ENCODE measurements at regions not wholly inside any gene's neighbourhood (a gene's known extent, or its start where the extent isn't known, plus 50 kb on each side); places are given as distances from the start of the nearest gene placed in this dataset.

DNA sequence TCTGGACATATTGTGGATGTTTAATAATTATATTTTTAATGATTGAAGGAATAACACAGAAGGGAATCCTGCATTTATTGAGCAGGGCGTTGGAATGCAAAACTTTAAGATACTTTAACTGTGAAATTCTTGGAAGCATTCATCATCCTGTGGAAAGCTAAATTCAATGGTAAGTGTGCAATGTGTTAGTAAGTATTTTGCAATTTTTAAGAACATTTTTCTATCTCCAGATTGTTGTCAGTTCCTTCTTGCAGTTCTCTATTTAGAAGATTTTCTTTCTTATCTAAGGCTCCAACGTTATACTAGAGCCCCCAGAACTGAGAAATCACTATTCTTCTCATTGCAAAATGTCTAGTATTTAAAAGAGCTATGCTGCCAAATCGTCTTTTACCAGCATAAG, 132.2 kb upstream of the TSC22D2 start:
- DNase-seq (ENCODE audit: low spot score): no peak
- H4K91ac ChIP-seq (ENCODE audit: low read depth, low read length, poor library complexity): no peak overlapping the region
- no peaks in the 10 kb centered on the region for H3K79me1 ChIP-seq (ENCODE audit: low read depth, low read length)
- H2BK5ac ChIP-seq (ENCODE audit: low read length): no peak overlapping the region
- no peaks in the 10 kb centered on the region for H3K9me3 ChIP-seq (replicated peaks in 1 of 2; ENCODE audit: control insufficient read depth in 2 of 2, insufficient read depth in 1 of 2, low read depth in 1 of 2, low read length in 2 of 2)
- H3K36me3 ChIP-seq (replicated peaks in 1 of 2; ENCODE audit: control insufficient read depth in 2 of 2, insufficient read depth in 2 of 2, low read length in 2 of 2): no peaks in the 10 kb centered on the region
- H2BK120ac ChIP-seq (ENCODE audit: low read depth, low read length): no peak overlapping the region
- no peak overlapping the region for H3K4me2 ChIP-seq (ENCODE audit: insufficient read depth, low read length, poor library complexity, severe bottlenecking)
- H3K4ac ChIP-seq (ENCODE audit: low read length): no peak overlapping the region
- peaks cover 5 to 8% of the 10 kb centered on the region in 2 donors for H3K4me1 ChIP-seq (ENCODE audit: control insufficient read depth in 2 of 2, insufficient read depth in 1 of 2, low read depth in 1 of 2, low read length in 2 of 2)
- no peak overlapping the region for H2AK5ac ChIP-seq (ENCODE audit: low read depth, low read length)
- H2BK12ac ChIP-seq (ENCODE audit: low read length): no peak overlapping the region
- no peak overlapping the region for H4K8ac ChIP-seq (ENCODE audit: low read depth, low read length)
- WGBS, 2 donors (ENCODE audit: extremely low coverage in 2 of 2, insufficient read length in 2 of 2, insufficient replicate concordance in 1 of 2): no CpG with 5 or more reads among the region's 3 CpGs
- peaks cover 0 to 3% (median 0%) of the 10 kb centered on the region in 3 experiments for H3K27me3 ChIP-seq (ENCODE audit: control insufficient read depth in 3 of 3, insufficient read depth in 3 of 3, low read depth in 1 of 3, low read length in 3 of 3)
- H3K4me3 ChIP-seq (ENCODE audit: low read length in 2 of 2): no peak overlapping the region
- H2AFZ ChIP-seq (ENCODE audit: low read length): no peak overlapping the region
- no peak overlapping the region for H3K14ac ChIP-seq (ENCODE audit: low read length)
- H3K18ac ChIP-seq (ENCODE audit: low read length): no peak overlapping the region
- no peak overlapping the region for H2BK15ac ChIP-seq (ENCODE audit: low read length)
- H3K9ac ChIP-seq (ENCODE audit: low read depth, low read length, poor library complexity): no peak overlapping the region
- H3K27ac ChIP-seq (replicated peaks; ENCODE audit: low read length): no peak overlapping the region
- no peak overlapping the region for H3K23ac ChIP-seq (ENCODE audit: low read depth, low read length, poor library complexity)

GRCh38 chr3:150274372-150274771, 133.7 kb upstream of the TSC22D2 start:
- no peak overlapping the region for H4K91ac ChIP-seq (ENCODE audit: low read depth, low read length, poor library complexity)
- no peak overlapping the region for H3K14ac ChIP-seq (ENCODE audit: low read length)
- no peak overlapping the region for H3K4me2 ChIP-seq (ENCODE audit: insufficient read depth, low read length, poor library complexity, severe bottlenecking)
- no peak overlapping the region for H4K8ac ChIP-seq (ENCODE audit: low read depth, low read length)
- no peak overlapping the region for H2AK5ac ChIP-seq (ENCODE audit: low read depth, low read length)
- peaks cover 0 to 4% (median 0%) of the 10 kb centered on the region in 3 experiments for H3K27me3 ChIP-seq (ENCODE audit: control insufficient read depth in 3 of 3, insufficient read depth in 3 of 3, low read depth in 1 of 3, low read length in 3 of 3)
- no peak overlapping the region for H2BK15ac ChIP-seq (ENCODE audit: low read length)
- H3K4me3 ChIP-seq (ENCODE audit: low read length in 2 of 2): no peak overlapping the region
- no peak for DNase-seq (ENCODE audit: low spot score)
- no CpG with 5 or more reads among the region's 3 CpGs for whole genome bisulfite sequencing, 2 donors (ENCODE audit: extremely low coverage in 2 of 2, insufficient read length in 2 of 2, insufficient replicate concordance in 1 of 2)
- H3K27ac ChIP-seq (replicated peaks; ENCODE audit: low read length): no peak overlapping the region
- no peaks in the 10 kb centered on the region for H3K9me3 ChIP-seq (replicated peaks in 1 of 2; ENCODE audit: control insufficient read depth in 2 of 2, insufficient read depth in 1 of 2, low read depth in 1 of 2, low read length in 2 of 2)
- peaks cover 3 to 8% of the 10 kb centered on the region in 2 donors for H3K4me1 ChIP-seq (ENCODE audit: control insufficient read depth in 2 of 2, insufficient read depth in 1 of 2, low read depth in 1 of 2, low read length in 2 of 2)
- no peak overlapping the region for H3K4ac ChIP-seq (ENCODE audit: low read length)
- no peak overlapping the region for H2BK5ac ChIP-seq (ENCODE audit: low read length)
- H3K79me1 ChIP-seq (ENCODE audit: low read depth, low read length): no peaks in the 10 kb centered on the region
- no peak overlapping the region for H2BK120ac ChIP-seq (ENCODE audit: low read depth, low read length)
- no peak overlapping the region for H3K23ac ChIP-seq (ENCODE audit: low read depth, low read length, poor library complexity)
- H3K18ac ChIP-seq (ENCODE audit: low read length): no peak overlapping the region
- no peaks in the 10 kb centered on the region for H3K36me3 ChIP-seq (replicated peaks in 1 of 2; ENCODE audit: control insufficient read depth in 2 of 2, insufficient read depth in 2 of 2, low read length in 2 of 2)
- no peak overlapping the region for H2BK12ac ChIP-seq (ENCODE audit: low read length)
- no peak overlapping the region for H2AFZ ChIP-seq (ENCODE audit: low read length)
- H3K9ac ChIP-seq (ENCODE audit: low read depth, low read length, poor library complexity): no peak overlapping the region

DNA sequence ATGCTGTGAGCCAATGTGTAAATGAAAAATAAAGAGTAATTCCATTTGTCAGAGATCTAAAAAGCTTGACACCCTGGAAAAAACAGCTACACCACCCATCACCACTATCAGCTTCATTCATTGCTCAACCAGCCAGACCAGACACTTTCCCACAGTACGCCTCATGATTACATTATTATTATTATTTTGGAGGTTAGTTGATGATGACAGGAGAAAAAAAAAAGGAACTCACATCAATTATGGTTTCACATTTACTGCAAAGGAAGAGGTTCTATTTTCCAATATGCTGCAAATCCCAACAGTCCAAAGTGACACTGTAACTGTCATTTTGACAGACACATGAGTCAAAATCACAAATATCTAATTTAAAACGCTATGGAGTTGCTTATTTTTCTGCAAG, 134.7 kb upstream of the TSC22D2 start:
- no peak overlapping the region for H3K14ac ChIP-seq (ENCODE audit: low read length)
- no peak overlapping the region for H3K23ac ChIP-seq (ENCODE audit: low read depth, low read length, poor library complexity)
- peaks cover 2 to 8% of the 10 kb centered on the region in 2 donors for H3K4me1 ChIP-seq (ENCODE audit: control insufficient read depth in 2 of 2, insufficient read depth in 1 of 2, low read depth in 1 of 2, low read length in 2 of 2)
- H2BK12ac ChIP-seq (ENCODE audit: low read length): no peak overlapping the region
- H3K27me3 ChIP-seq (ENCODE audit: control insufficient read depth in 3 of 3, insufficient read depth in 3 of 3, low read depth in 1 of 3, low read length in 3 of 3): peaks cover 0 to 4% (median 0%) of the 10 kb centered on the region in 3 experiments
- no peak overlapping the region for H4K91ac ChIP-seq (ENCODE audit: low read depth, low read length, poor library complexity)
- WGBS, 2 donors (ENCODE audit: extremely low coverage in 2 of 2, insufficient read length in 2 of 2, insufficient replicate concordance in 1 of 2): no CpG with 5 or more reads among the region's 2 CpGs
- H4K8ac ChIP-seq (ENCODE audit: low read depth, low read length): no peak overlapping the region
- no peak overlapping the region for H3K18ac ChIP-seq (ENCODE audit: low read length)
- H2BK5ac ChIP-seq (ENCODE audit: low read length): no peak overlapping the region
- H3K4me3 ChIP-seq (ENCODE audit: low read length in 2 of 2): no peak overlapping the region
- no peak overlapping the region for H2AK5ac ChIP-seq (ENCODE audit: low read depth, low read length)
- H3K4ac ChIP-seq (ENCODE audit: low read length): no peak overlapping the region
- H2AFZ ChIP-seq (ENCODE audit: low read length): no peak overlapping the region
- no peak overlapping the region for H3K27ac ChIP-seq (replicated peaks; ENCODE audit: low read length)
- H3K79me1 ChIP-seq (ENCODE audit: low read depth, low read length): no peaks in the 10 kb centered on the region
- H3K9me3 ChIP-seq (replicated peaks in 1 of 2; ENCODE audit: control insufficient read depth in 2 of 2, insufficient read depth in 1 of 2, low read depth in 1 of 2, low read length in 2 of 2): no peaks in the 10 kb centered on the region
- H3K36me3 ChIP-seq (replicated peaks in 1 of 2; ENCODE audit: control insufficient read depth in 2 of 2, insufficient read depth in 2 of 2, low read length in 2 of 2): no peaks in the 10 kb centered on the region
- no peak overlapping the region for H3K4me2 ChIP-seq (ENCODE audit: insufficient read depth, low read length, poor library complexity, severe bottlenecking)
- H2BK15ac ChIP-seq (ENCODE audit: low read length): no peak overlapping the region
- no peak overlapping the region for H2BK120ac ChIP-seq (ENCODE audit: low read depth, low read length)
- H3K9ac ChIP-seq (ENCODE audit: low read depth, low read length, poor library complexity): no peak overlapping the region
- DNase-seq (ENCODE audit: low spot score): no peak

DNA sequence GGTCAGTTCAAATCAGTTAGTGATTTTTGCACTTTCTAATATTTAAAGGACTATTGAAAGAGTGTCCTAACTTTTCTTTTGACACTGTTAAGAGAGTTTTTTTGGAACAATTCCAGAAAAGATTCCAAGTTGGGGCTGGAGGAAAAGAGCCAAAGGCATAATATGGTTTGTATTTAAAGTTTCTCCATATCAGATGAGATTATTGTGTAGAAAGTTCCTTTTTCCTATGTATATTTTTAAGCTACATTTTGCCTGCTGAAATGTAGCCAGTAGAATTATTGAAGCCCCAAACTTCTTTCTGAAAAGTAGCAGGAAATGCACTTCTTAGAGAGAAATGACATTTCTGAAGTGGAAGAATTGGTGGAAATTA, 136.5 kb upstream of the TSC22D2 start:
- Histone ChIP-seq H2BK120ac (ENCODE audit: low read depth, low read length) (no peak overlapping the region), H4K91ac (ENCODE audit: low read depth, low read length, poor library complexity) (no peak overlapping the region), H2BK12ac (ENCODE audit: low read length) (no peak overlapping the region), H2BK5ac (ENCODE audit: low read length) (no peak overlapping the region), H3K4ac (ENCODE audit: low read length) (no peak overlapping the region), H3K18ac (ENCODE audit: low read length) (no peak overlapping the region), H3K4me2 (ENCODE audit: insufficient read depth, low read length, poor library complexity, severe bottlenecking) (no peak overlapping the region), H3K4me1 (ENCODE audit: control insufficient read depth in 2 of 2, insufficient read depth in 1 of 2, low read depth in 1 of 2, low read length in 2 of 2) (no peaks in the 10 kb centered on the region), H3K36me3 (replicated peaks in 1 of 2; ENCODE audit: control insufficient read depth in 2 of 2, insufficient read depth in 2 of 2, low read length in 2 of 2) (no peaks in the 10 kb centered on the region), H3K4me3 (ENCODE audit: low read length in 2 of 2) (no peak overlapping the region), H2AK5ac (ENCODE audit: low read depth, low read length) (no peak overlapping the region), H2AFZ (ENCODE audit: low read length) (no peak overlapping the region), H2BK15ac (ENCODE audit: low read length) (no peak overlapping the region), H3K23ac (ENCODE audit: low read depth, low read length, poor library complexity) (no peak overlapping the region), H3K9ac (ENCODE audit: low read depth, low read length, poor library complexity) (no peak overlapping the region), H4K8ac (ENCODE audit: low read depth, low read length) (no peak overlapping the region), H3K27ac (replicated peaks; ENCODE audit: low read length) (no peak overlapping the region), H3K14ac (ENCODE audit: low read length) (no peak overlapping the region), H3K79me1 (ENCODE audit: low read depth, low read length) (no peaks in the 10 kb centered on the region), H3K27me3 (ENCODE audit: control insufficient read depth in 3 of 3, insufficient read depth in 3 of 3, low read depth in 1 of 3, low read length in 3 of 3) (peaks cover 0 to 4% (median 0%) of the 10 kb centered on the region in 3 experiments), H3K9me3 (replicated peaks in 1 of 2; ENCODE audit: control insufficient read depth in 2 of 2, insufficient read depth in 1 of 2, low read depth in 1 of 2, low read length in 2 of 2) (no peaks in the 10 kb centered on the region)
- no peak for DNase-seq (ENCODE audit: low spot score)
